ENCODE measurements at regions not wholly inside any gene's neighbourhood (a gene's known extent, or its start where the extent isn't known, plus 50 kb on each side); places are given as distances from the start of the nearest gene placed in this dataset.

GRCh38 chr22:22046370-22046769 lies 63.8 kb upstream of the TOP3B start:
- H3K9me3 ChIP-seq (ENCODE audit: control insufficient read depth in 1 of 2, insufficient read depth in 1 of 2, low read depth in 1 of 2, low read length in 2 of 2) = no peaks in the 10 kb centered on the region
- ChIA-PET CTCF (interaction anchor here (1.3 kb wide), 1 partner anchor 15 kb away, joined by 8 read pairs; no protein-coding TSS in a partner anchor), RAD21 (ENCODE audit: low non-redundant PET in 1 of 2, low total read pairs in 2 of 2, uncharacterized antibody in 2 of 2, unreplicated experiment in 2 of 2) (no interaction called here), POLR2A (no interaction called here)
- H3K9ac ChIP-seq (ENCODE audit: low read length) = no peak overlapping the region
- no TSS peak for BruUV-seq (replicated peaks)
- H3K9me2 ChIP-seq (ENCODE audit: insufficient read depth) = no peaks in the 10 kb centered on the region
- intact Hi-C loops (cut with micrococcal nuclease) = no loop called here
- ATAC-seq (no peak), DNase-seq (ENCODE audit: low read depth, low spot score) (no peak)
- no peaks in the 10 kb centered on the region for H3K79me2 ChIP-seq (ENCODE audit: insufficient read depth, low read length)
- no peak overlapping the region for H3K4me3 ChIP-seq (replicated peaks in 1 of 2; ENCODE audit: low read depth in 1 of 2, low read length in 2 of 2)
- no peaks in the 10 kb centered on the region for H3K36me3 ChIP-seq (ENCODE audit: control insufficient read depth in 1 of 2, insufficient read depth in 2 of 2, low read length in 2 of 2)
- H2AFZ ChIP-seq (ENCODE audit: low read depth, low read length, poor library complexity, severe bottlenecking) = no peak overlapping the region
- TF ChIP-seq ZNF274 (IDR thresholded peaks at IDR 0.05; ENCODE audit: low read depth, low read length) (no peak), ZFX (IDR thresholded peaks at IDR 0.05) (no peak), RAD21 (IDR thresholded peaks at IDR 0.05; ENCODE audit: low read depth) (no peak), CTCF (IDR thresholded peaks at IDR 0.05 in 2 of 3, conservative IDR thresholded peaks at IDR 0.05 in 1 of 3; ENCODE audit: borderline replicate concordance in 1 of 3, insufficient read depth in 1 of 3, low read depth in 2 of 3, low read length in 2 of 3) (no peak), REST (IDR thresholded peaks at IDR 0.05; ENCODE audit: low read depth) (no peak)
- no peak overlapping the region for H3K27ac ChIP-seq (ENCODE audit: low read depth, low read length)
- H3K4me2 ChIP-seq (ENCODE audit: low read length) = no peak overlapping the region
- H3K27me3 ChIP-seq (ENCODE audit: insufficient read depth, low read length) = 0 out of 2 replicates have a peak, but pooled peaks cover 4% of the 10 kb centered on the region
- H4K20me1 ChIP-seq (ENCODE audit: insufficient read depth) = no peaks in the 10 kb centered on the region
- H3K4me1 ChIP-seq (ENCODE audit: control insufficient read depth in 1 of 2, insufficient read depth in 2 of 2, low read length in 2 of 2) = no peaks in the 10 kb centered on the region
